MM.1S (cell line): ENCODE measurements at regions not wholly inside any gene's neighbourhood (a gene's known extent, or its start where the extent isn't known, plus 50 kb on each side); places are given as distances from the start of the nearest gene placed in this dataset.

Source experiments
- EZH2 ChIP-seq: fragments of 300-600 bp; sonication (generic); optimal IDR thresholded peaks from 2 replicates; pipeline ENCODE3; 2017; ENCODE audit warnings: low read depth, mild to moderate bottlenecking, antibody characterized with exemption, low read length, mixed read lengths
- TF ChIP-seq, protein P1 (sequence below): fragments of 300-600 bp; sonication (generic); IDR thresholded peaks from 2 replicates; pipeline ENCODE4 v1.5.1; 2016; ENCODE audit warnings: antibody characterized with exemption, low read length, mixed read lengths

DNA sequence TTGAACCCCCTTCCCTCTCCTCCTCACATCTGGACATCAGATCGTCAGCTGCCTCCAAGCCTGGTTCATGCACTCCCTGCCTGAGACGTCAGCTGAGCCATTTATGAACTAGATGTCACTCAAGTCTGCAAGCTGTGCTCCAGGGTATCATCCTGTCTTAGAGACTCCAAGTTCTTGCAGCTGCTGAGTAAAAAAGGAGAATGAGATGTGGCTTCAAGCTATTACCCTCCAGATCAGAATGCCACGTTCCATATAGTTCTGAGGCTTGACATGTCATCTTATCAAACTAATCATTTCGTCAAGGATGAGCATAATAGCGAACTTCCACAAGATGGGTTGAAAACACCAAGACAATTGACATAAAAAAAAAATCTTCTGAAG lies 766.3 kb downstream of the TBL1XR1 start:
- TF ChIP-seq, protein P1, sequence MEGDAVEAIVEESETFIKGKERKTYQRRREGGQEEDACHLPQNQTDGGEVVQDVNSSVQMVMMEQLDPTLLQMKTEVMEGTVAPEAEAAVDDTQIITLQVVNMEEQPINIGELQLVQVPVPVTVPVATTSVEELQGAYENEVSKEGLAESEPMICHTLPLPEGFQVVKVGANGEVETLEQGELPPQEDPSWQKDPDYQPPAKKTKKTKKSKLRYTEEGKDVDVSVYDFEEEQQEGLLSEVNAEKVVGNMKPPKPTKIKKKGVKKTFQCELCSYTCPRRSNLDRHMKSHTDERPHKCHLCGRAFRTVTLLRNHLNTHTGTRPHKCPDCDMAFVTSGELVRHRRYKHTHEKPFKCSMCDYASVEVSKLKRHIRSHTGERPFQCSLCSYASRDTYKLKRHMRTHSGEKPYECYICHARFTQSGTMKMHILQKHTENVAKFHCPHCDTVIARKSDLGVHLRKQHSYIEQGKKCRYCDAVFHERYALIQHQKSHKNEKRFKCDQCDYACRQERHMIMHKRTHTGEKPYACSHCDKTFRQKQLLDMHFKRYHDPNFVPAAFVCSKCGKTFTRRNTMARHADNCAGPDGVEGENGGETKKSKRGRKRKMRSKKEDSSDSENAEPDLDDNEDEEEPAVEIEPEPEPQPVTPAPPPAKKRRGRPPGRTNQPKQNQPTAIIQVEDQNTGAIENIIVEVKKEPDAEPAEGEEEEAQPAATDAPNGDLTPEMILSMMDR = no peak
- no peak for TF ChIP-seq EZH2
